Vagina (tissue), 2 donors: ENCODE measurements at regions not wholly inside any gene's neighbourhood (a gene's known extent, or its start where the extent isn't known, plus 50 kb on each side); places are given as distances from the start of the nearest gene placed in this dataset.
"Not testable (repeated sequence)": the region's sequence is repeated elsewhere in the genome, so short reads cannot be mapped to it uniquely, and the experiment has no call there.

Experiments
- DNase-seq, 2 donors: peaks; one replicate each; pipeline ENCODE4 v3.0.0-alpha.2; 2017; ENCODE audit errors: extremely low spot score in 2 of 2
- H3K27ac ChIP-seq: fragments of 200-600 bp; sonication (generic); one replicate; pipeline ENCODE4 v1.5.1; 2019
- H3K27me3 ChIP-seq: fragments of 200-600 bp; sonication (generic); one replicate; pipeline ENCODE4 v1.5.1; 2019
- H3K36me3 ChIP-seq, 2 donors: fragments of 200-600 bp; sonication (generic); one replicate each; pipeline ENCODE4 v1.5.1; 2017 to 2019
- H3K4me1 ChIP-seq: fragments of 200-600 bp; sonication (generic); one replicate; pipeline ENCODE4 v1.5.1; 2019
- H3K4me3 ChIP-seq, 2 donors: fragments of 200-600 bp; sonication (generic); 1 replicate in 1 of 2; 2 replicates in 1 of 2; pipeline ENCODE4 v1.5.1; 2016 to 2019
- H3K9me3 ChIP-seq: fragments of 200-600 bp; sonication (generic); one replicate; pipeline ENCODE4 v1.5.1; 2019
- CTCF ChIP-seq, 3 experiments: fragments of 450-650 bp in 2 of 3; fragments of 200-600 bp in 1 of 3; sonication (generic) in 1 of 3; IDR thresholded peaks; one replicate each; pipeline ENCODE4 v1.5.1; 2017 to 2019; ENCODE audit warnings: antibody characterized with exemption in 3 of 3, mild to moderate bottlenecking in 2 of 3, moderate library complexity in 2 of 3
- POLR2A ChIP-seq, 2 donors: fragments of 450-650 bp; IDR thresholded peaks; one replicate each; pipeline ENCODE4 v1.6.1; 2017; ENCODE audit warnings: antibody characterized with exemption in 2 of 2, mild to moderate bottlenecking in 2 of 2, moderate library complexity in 2 of 2
- POLR2AphosphoS5 ChIP-seq, 2 donors: sonication (generic); formaldehyde crosslinking; IDR thresholded peaks; one replicate each; pipeline ENCODE4 v1.9.0; 2017; ENCODE audit warnings: antibody characterized with exemption in 2 of 2, mild to moderate bottlenecking in 2 of 2, low read depth in 1 of 2; ENCODE audit not compliant: insufficient read depth in 1 of 2
- intact Hi-C: fragments of 100-400 bp; cut with DNase I; formaldehyde crosslinking; loops from one replicate; pipeline ENCODE4 v1.15.1; 2023

- no peak for DNase-seq
- Histone ChIP-seq H3K27me3 (no peaks in the 10 kb centered on the region), H3K36me3 (no peaks in the 10 kb centered on the region), H3K27ac (no peak overlapping the region), H3K4me3 (no peak overlapping the region), H3K9me3 (no peaks in the 10 kb centered on the region), H3K4me1 (no peaks in the 10 kb centered on the region)
- intact Hi-C loops: no loop called here
- TF ChIP-seq POLR2A (IDR thresholded peaks at IDR 0.05) (no peak), POLR2AphosphoS5 (IDR thresholded peaks at IDR 0.05; ENCODE audit: insufficient read depth in 1 of 2, low read depth in 1 of 2) (no peak), CTCF (IDR thresholded peaks at IDR 0.05) (no peak)
These were observed 433.8 kb upstream of the CBLB start for GRCh38 chr3:106302451-106303221.

DNA sequence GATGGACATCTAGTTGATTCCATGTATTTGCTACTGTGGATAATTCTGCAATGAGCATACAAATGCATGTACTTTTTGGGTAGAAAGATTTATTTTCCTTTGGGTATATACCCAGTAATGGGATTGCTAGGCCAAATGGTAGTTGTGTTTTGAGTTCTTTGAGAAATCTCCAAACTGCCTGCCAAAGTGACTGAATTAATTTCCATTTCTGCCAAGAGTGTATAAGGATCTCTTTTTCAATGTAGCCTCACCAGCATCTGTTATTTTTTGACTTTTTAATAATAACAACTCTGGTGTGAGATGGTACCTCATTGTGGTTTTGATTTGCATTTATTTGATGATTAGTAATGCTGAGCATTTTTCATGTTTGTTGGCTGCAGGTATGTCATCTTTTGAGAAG is 435.0 kb upstream of the CBLB start:
- intact Hi-C loops: no loop called here
- TF ChIP-seq POLR2A (IDR thresholded peaks at IDR 0.05) (no peak), POLR2AphosphoS5 (IDR thresholded peaks at IDR 0.05; ENCODE audit: insufficient read depth in 1 of 2, low read depth in 1 of 2) (no peak), CTCF (IDR thresholded peaks at IDR 0.05) (no peak)
- Histone ChIP-seq H3K27ac (no peak overlapping the region), H3K4me3 (no peak overlapping the region), H3K36me3 (no peaks in the 10 kb centered on the region), H3K27me3 (no peaks in the 10 kb centered on the region), H3K9me3 (no peaks in the 10 kb centered on the region), H3K4me1 (no peaks in the 10 kb centered on the region)
- DNase-seq: no peak

DNA sequence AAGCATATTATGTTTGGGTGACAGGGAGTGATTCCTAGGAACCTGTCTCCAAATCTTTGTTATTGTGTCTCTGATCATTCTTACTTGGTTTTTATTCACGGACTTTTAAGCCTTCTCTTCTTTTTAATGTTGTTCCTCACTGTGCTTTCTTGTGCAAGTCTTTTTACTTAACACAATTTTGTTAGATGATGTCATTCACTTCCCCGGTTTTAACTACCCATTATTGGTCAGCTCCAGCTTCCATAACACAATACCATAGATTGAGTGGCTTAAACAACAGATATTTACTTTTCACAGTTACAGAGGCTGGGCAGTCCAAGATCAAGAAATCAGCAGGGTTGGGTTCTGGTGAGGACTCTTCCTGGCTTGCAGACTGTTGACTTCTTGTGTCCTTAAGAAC is 436.3 kb upstream of the CBLB start:
- H3K27me3 ChIP-seq: no peaks in the 10 kb centered on the region
- no peak for TF ChIP-seq POLR2A (IDR thresholded peaks at IDR 0.05)
- TF ChIP-seq POLR2AphosphoS5 (IDR thresholded peaks at IDR 0.05; ENCODE audit: insufficient read depth in 1 of 2, low read depth in 1 of 2): no peak
- no peak for TF ChIP-seq CTCF (IDR thresholded peaks at IDR 0.05)
- no peaks in the 10 kb centered on the region for H3K9me3 ChIP-seq
- no peak for DNase-seq
- no peak overlapping the region for H3K4me3 ChIP-seq
- H3K36me3 ChIP-seq: no peaks in the 10 kb centered on the region
- no peaks in the 10 kb centered on the region for H3K4me1 ChIP-seq
- H3K27ac ChIP-seq: no peak overlapping the region
- intact Hi-C loops: no loop called here

DNA sequence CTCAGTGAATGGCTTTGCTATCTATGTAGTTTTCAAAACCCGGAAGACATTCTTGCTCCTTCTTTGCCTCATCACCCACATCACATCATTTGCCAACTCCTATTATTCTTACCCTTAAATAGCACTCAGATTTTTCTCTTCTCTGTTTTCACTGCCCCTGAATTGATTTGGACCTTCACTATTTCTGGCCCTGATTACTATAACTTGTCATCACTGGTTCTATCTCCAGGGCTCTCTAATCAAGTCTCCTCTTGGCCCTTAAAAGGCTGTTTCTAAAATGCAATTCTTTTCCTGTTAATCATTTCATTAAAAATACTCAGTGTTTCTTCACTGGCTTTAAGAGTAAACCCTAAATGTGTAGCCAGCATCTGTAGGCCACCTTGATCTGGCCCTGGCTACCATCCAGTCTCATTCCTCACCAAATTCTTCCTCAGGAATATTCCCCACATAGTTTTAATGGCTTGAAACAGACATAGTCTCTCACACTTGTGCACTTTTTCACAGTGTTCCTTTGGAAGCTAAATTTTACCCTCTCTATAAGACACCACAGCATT is 437.1 kb upstream of the CBLB start:
- Histone ChIP-seq H3K4me3 (no peak overlapping the region), H3K4me1 (no peaks in the 10 kb centered on the region), H3K9me3 (no peaks in the 10 kb centered on the region), H3K27me3 (no peaks in the 10 kb centered on the region), H3K36me3 (no peaks in the 10 kb centered on the region), H3K27ac (no peak overlapping the region)
- no peak for DNase-seq
- intact Hi-C loops: no loop called here
- no peak for TF ChIP-seq POLR2AphosphoS5 (IDR thresholded peaks at IDR 0.05; ENCODE audit: insufficient read depth in 1 of 2, low read depth in 1 of 2)
- TF ChIP-seq POLR2A (IDR thresholded peaks at IDR 0.05): no peak
- TF ChIP-seq CTCF (IDR thresholded peaks at IDR 0.05): no peak

DNA sequence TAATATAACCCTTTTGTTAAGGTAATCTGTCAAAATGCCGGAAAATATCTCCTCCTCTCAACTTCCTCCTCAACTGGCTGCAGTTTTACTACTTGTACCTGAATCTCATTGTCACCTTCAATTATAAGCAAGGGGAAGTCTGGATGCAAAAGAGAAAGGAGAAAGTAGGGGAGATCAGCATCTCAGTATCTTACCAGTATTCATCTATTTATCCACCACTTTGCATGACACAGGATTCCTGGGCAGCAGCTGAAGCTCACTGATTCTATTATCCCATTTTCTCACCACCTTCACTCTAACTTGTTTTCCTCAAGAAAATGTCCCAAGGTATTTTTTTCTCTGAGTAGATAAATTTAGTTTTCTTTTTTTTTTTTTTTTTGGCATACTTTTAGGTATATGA is 440.5 kb upstream of the CBLB start:
- no peaks in the 10 kb centered on the region for H3K27me3 ChIP-seq
- H3K9me3 ChIP-seq: no peaks in the 10 kb centered on the region
- no peak for TF ChIP-seq POLR2A (IDR thresholded peaks at IDR 0.05)
- no peak for TF ChIP-seq POLR2AphosphoS5 (IDR thresholded peaks at IDR 0.05; ENCODE audit: insufficient read depth in 1 of 2, low read depth in 1 of 2)
- TF ChIP-seq CTCF (IDR thresholded peaks at IDR 0.05): no peak
- DNase-seq: no peak
- H3K4me1 ChIP-seq: no peaks in the 10 kb centered on the region
- no peaks in the 10 kb centered on the region for H3K36me3 ChIP-seq
- intact Hi-C loops: no loop called here
- H3K27ac ChIP-seq: no peak overlapping the region
- H3K4me3 ChIP-seq: no peak overlapping the region

DNA sequence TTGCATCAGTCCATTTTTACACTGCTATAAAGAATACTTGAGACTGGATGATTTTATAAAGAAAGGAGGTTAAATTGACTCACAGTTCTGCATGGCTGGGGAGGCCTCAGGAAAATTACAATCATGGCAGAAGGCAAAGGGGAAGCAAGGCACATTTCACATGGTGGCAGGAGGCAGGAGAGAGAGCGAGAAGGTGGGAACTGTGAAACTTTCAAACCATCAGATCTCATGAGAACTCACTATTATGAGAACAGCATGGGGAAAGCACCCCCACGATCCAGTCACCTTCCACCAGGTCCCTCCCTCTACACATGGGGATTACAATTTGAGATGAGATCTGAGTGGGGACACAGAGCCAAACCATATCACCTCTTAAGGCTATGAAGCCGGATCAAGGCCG is 441.0 kb upstream of the CBLB start:
- intact Hi-C loops, DNase-seq, H3K4me3 ChIP-seq, H3K4me1 ChIP-seq, H3K27ac ChIP-seq, H3K27me3 ChIP-seq, H3K9me3 ChIP-seq, H3K36me3 ChIP-seq: not testable (repeated sequence)
